ENCODE measurements at regions not wholly inside any gene's neighbourhood (a gene's known extent, or its start where the extent isn't known, plus 50 kb on each side); places are given as distances from the start of the nearest gene placed in this dataset.

GRCh38 chr1:216944864-216945510, 221.8 kb upstream of the ESRRG start:
- Histone ChIP-seq H3K9me3 (ENCODE audit: low read length) (no peaks in the 10 kb centered on the region), H3K27me3 (ENCODE audit: control insufficient read depth in 1 of 2, insufficient read depth in 2 of 2, low read length in 2 of 2) (no peaks in the 10 kb centered on the region), H3K4me1 (ENCODE audit: insufficient read depth, low read length) (no peaks in the 10 kb centered on the region), H3K27ac (ENCODE audit: low read depth, low read length) (no peak overlapping the region), H3K9ac (ENCODE audit: low read length) (no peak overlapping the region), H3K36me3 (ENCODE audit: insufficient read depth, low read length) (no peaks in the 10 kb centered on the region), H3K4me3 (ENCODE audit: low read depth in 1 of 2, low read length in 2 of 2) (no peak overlapping the region)

- no peak overlapping the region for H3K27ac ChIP-seq (ENCODE audit: low read depth, low read length)
- no peaks in the 10 kb centered on the region for H3K9me3 ChIP-seq (ENCODE audit: low read length)
- H3K36me3 ChIP-seq (ENCODE audit: insufficient read depth, low read length): no peaks in the 10 kb centered on the region
- no peak overlapping the region for H3K9ac ChIP-seq (ENCODE audit: low read length)
- H3K4me1 ChIP-seq (ENCODE audit: insufficient read depth, low read length): no peaks in the 10 kb centered on the region
- no peak overlapping the region for H3K4me3 ChIP-seq (ENCODE audit: low read depth in 1 of 2, low read length in 2 of 2)
- H3K27me3 ChIP-seq (ENCODE audit: control insufficient read depth in 1 of 2, insufficient read depth in 2 of 2, low read length in 2 of 2): no peaks in the 10 kb centered on the region
Observed at GRCh38 chr1:216937491-216937890, 214.3 kb upstream of the ESRRG start.

- Histone ChIP-seq H3K27me3 (ENCODE audit: control insufficient read depth in 1 of 2, insufficient read depth in 2 of 2, low read length in 2 of 2) (no peaks in the 10 kb centered on the region), H3K9me3 (ENCODE audit: low read length) (no peaks in the 10 kb centered on the region), H3K4me3 (ENCODE audit: low read depth in 1 of 2, low read length in 2 of 2) (no peak overlapping the region), H3K4me1 (ENCODE audit: insufficient read depth, low read length) (no peaks in the 10 kb centered on the region), H3K9ac (ENCODE audit: low read length) (no peak overlapping the region), H3K27ac (ENCODE audit: low read depth, low read length) (no peak overlapping the region), H3K36me3 (ENCODE audit: insufficient read depth, low read length) (no peaks in the 10 kb centered on the region)
Observed at GRCh38 chr1:216936779-216937178, 213.6 kb upstream of the ESRRG start.

- Histone ChIP-seq H3K36me3 (ENCODE audit: insufficient read depth, low read length) (no peaks in the 10 kb centered on the region), H3K27me3 (ENCODE audit: control insufficient read depth in 1 of 2, insufficient read depth in 2 of 2, low read length in 2 of 2) (no peaks in the 10 kb centered on the region), H3K9ac (ENCODE audit: low read length) (no peak overlapping the region), H3K27ac (ENCODE audit: low read depth, low read length) (no peak overlapping the region), H3K4me3 (ENCODE audit: low read depth in 1 of 2, low read length in 2 of 2) (no peak overlapping the region), H3K4me1 (ENCODE audit: insufficient read depth, low read length) (no peaks in the 10 kb centered on the region), H3K9me3 (ENCODE audit: low read length) (no peaks in the 10 kb centered on the region)
Observed at GRCh38 chr1:216935901-216936300, 212.7 kb upstream of the ESRRG start.

DNA sequence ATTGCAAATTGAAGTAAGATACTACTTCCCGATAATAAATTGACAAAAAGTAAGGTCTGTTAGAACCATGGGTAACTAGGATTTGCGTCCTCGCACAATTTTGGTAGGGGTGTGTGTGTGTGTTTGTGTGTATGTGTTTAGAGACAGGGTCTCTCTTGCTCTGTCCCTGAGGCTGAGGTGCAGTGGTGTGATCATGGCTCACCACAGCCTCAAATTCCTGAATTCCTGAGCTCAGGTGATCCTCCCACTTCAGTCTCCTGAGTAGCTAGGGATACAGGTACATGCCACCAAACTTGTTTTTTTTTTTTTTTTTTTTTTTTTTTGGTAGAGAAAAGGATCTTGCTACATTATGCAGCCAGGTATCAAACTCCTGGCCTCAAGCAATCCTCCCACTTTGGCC, 209.2 kb upstream of the ESRRG start:
- Histone ChIP-seq H3K27me3 (ENCODE audit: control insufficient read depth in 1 of 2, insufficient read depth in 2 of 2, low read length in 2 of 2) (no peaks in the 10 kb centered on the region), H3K9me3 (ENCODE audit: low read length) (no peaks in the 10 kb centered on the region), H3K27ac (ENCODE audit: low read depth, low read length) (no peak overlapping the region), H3K4me3 (ENCODE audit: low read depth in 1 of 2, low read length in 2 of 2) (no peak overlapping the region), H3K4me1 (ENCODE audit: insufficient read depth, low read length) (no peaks in the 10 kb centered on the region), H3K9ac (ENCODE audit: low read length) (no peak overlapping the region), H3K36me3 (ENCODE audit: insufficient read depth, low read length) (no peaks in the 10 kb centered on the region)

- Histone ChIP-seq H3K4me3 (ENCODE audit: low read depth in 1 of 2, low read length in 2 of 2) (no peak overlapping the region), H3K27ac (ENCODE audit: low read depth, low read length) (no peak overlapping the region), H3K27me3 (ENCODE audit: control insufficient read depth in 1 of 2, insufficient read depth in 2 of 2, low read length in 2 of 2) (no peaks in the 10 kb centered on the region), H3K9ac (ENCODE audit: low read length) (no peak overlapping the region), H3K36me3 (ENCODE audit: insufficient read depth, low read length) (no peaks in the 10 kb centered on the region), H3K4me1 (ENCODE audit: insufficient read depth, low read length) (no peaks in the 10 kb centered on the region), H3K9me3 (ENCODE audit: low read length) (no peaks in the 10 kb centered on the region)
Observed at GRCh38 chr1:216929870-216930582, 206.8 kb upstream of the ESRRG start.

GRCh38 chr1:216927633-216928032, 204.4 kb upstream of the ESRRG start:
- no peak overlapping the region for H3K9ac ChIP-seq (ENCODE audit: low read length)
- H3K9me3 ChIP-seq (ENCODE audit: low read length): no peaks in the 10 kb centered on the region
- no peak overlapping the region for H3K27ac ChIP-seq (ENCODE audit: low read depth, low read length)
- H3K4me1 ChIP-seq (ENCODE audit: insufficient read depth, low read length): no peaks in the 10 kb centered on the region
- no peak overlapping the region for H3K4me3 ChIP-seq (ENCODE audit: low read depth in 1 of 2, low read length in 2 of 2)
- no peaks in the 10 kb centered on the region for H3K36me3 ChIP-seq (ENCODE audit: insufficient read depth, low read length)
- no peaks in the 10 kb centered on the region for H3K27me3 ChIP-seq (ENCODE audit: control insufficient read depth in 1 of 2, insufficient read depth in 2 of 2, low read length in 2 of 2)

- no peaks in the 10 kb centered on the region for H3K27me3 ChIP-seq (ENCODE audit: control insufficient read depth in 1 of 2, insufficient read depth in 2 of 2, low read length in 2 of 2)
- H3K9me3 ChIP-seq (ENCODE audit: low read length): no peaks in the 10 kb centered on the region
- no peak overlapping the region for H3K27ac ChIP-seq (ENCODE audit: low read depth, low read length)
- no peaks in the 10 kb centered on the region for H3K36me3 ChIP-seq (ENCODE audit: insufficient read depth, low read length)
- no peaks in the 10 kb centered on the region for H3K4me1 ChIP-seq (ENCODE audit: insufficient read depth, low read length)
- H3K9ac ChIP-seq (ENCODE audit: low read length): no peak overlapping the region
- no peak overlapping the region for H3K4me3 ChIP-seq (ENCODE audit: low read depth in 1 of 2, low read length in 2 of 2)
Observed at GRCh38 chr1:216926720-216927510, 203.7 kb upstream of the ESRRG start.

GRCh38 chr1:216925962-216926625, 202.9 kb upstream of the ESRRG start:
- H3K36me3 ChIP-seq (ENCODE audit: insufficient read depth, low read length): no peaks in the 10 kb centered on the region
- no peak overlapping the region for H3K27ac ChIP-seq (ENCODE audit: low read depth, low read length)
- no peak overlapping the region for H3K9ac ChIP-seq (ENCODE audit: low read length)
- no peaks in the 10 kb centered on the region for H3K9me3 ChIP-seq (ENCODE audit: low read length)
- H3K4me1 ChIP-seq (ENCODE audit: insufficient read depth, low read length): no peaks in the 10 kb centered on the region
- H3K4me3 ChIP-seq (ENCODE audit: low read depth in 1 of 2, low read length in 2 of 2): no peak overlapping the region
- no peaks in the 10 kb centered on the region for H3K27me3 ChIP-seq (ENCODE audit: control insufficient read depth in 1 of 2, insufficient read depth in 2 of 2, low read length in 2 of 2)

DNA sequence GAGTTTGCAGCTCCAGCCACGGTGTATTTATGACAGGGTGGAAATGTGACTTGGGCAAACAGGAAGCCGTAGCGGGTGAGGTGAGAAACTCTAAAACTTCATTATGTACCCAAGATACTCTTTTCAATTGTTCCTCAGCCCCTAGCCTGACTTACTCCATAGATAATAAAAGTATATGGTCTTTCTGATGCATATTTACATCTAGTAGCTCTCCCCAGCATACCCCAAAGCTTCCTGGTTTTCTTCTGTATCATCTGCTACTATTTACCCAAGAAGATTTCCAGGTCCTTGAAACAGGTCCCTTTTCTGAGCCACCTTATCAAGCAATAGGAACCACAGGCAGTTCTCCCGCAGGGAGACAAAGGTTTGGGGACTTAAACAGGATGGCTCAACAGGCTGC, 201.5 kb upstream of the ESRRG start:
- H3K4me1 ChIP-seq (ENCODE audit: insufficient read depth, low read length): no peaks in the 10 kb centered on the region
- H3K36me3 ChIP-seq (ENCODE audit: insufficient read depth, low read length): no peaks in the 10 kb centered on the region
- H3K4me3 ChIP-seq (ENCODE audit: low read depth in 1 of 2, low read length in 2 of 2): no peak overlapping the region
- no peak overlapping the region for H3K27ac ChIP-seq (ENCODE audit: low read depth, low read length)
- H3K9ac ChIP-seq (ENCODE audit: low read length): no peak overlapping the region
- no peaks in the 10 kb centered on the region for H3K9me3 ChIP-seq (ENCODE audit: low read length)
- H3K27me3 ChIP-seq (ENCODE audit: control insufficient read depth in 1 of 2, insufficient read depth in 2 of 2, low read length in 2 of 2): no peaks in the 10 kb centered on the region

- Histone ChIP-seq H3K27me3 (ENCODE audit: control insufficient read depth in 1 of 2, insufficient read depth in 2 of 2, low read length in 2 of 2) (no peaks in the 10 kb centered on the region), H3K36me3 (ENCODE audit: insufficient read depth, low read length) (no peaks in the 10 kb centered on the region)
Observed at GRCh38 chr1:216923601-216924000, 200.4 kb upstream of the ESRRG start.

More at GRCh38 chr1:216923601-216924000, 200.4 kb upstream of the ESRRG start:
- H3K9ac ChIP-seq (ENCODE audit: low read length): no peak overlapping the region
- no peak overlapping the region for H3K4me3 ChIP-seq (ENCODE audit: low read depth in 1 of 2, low read length in 2 of 2)
- H3K27ac ChIP-seq (ENCODE audit: low read depth, low read length): no peak overlapping the region
- no peaks in the 10 kb centered on the region for H3K9me3 ChIP-seq (ENCODE audit: low read length)
- no peaks in the 10 kb centered on the region for H3K4me1 ChIP-seq (ENCODE audit: insufficient read depth, low read length)

Measured in muscle layer of colon (tissue), 2 donors.